ENCODE measurements at regions not wholly inside any gene's neighbourhood (a gene's known extent, or its start where the extent isn't known, plus 50 kb on each side); places are given as distances from the start of the nearest gene placed in this dataset.
"Not testable (repeated sequence)": the region's sequence is repeated elsewhere in the genome, so short reads cannot be mapped to it uniquely, and the experiment has no call there.

GRCh38 chr11:19419021-19419750 lies 178.4 kb upstream of the E2F8 start:
- no peaks in the 10 kb centered on the region for H3K9me2 ChIP-seq (replicated peaks; ENCODE audit: insufficient read depth)
- no peaks in the 10 kb centered on the region for H4K20me1 ChIP-seq (ENCODE audit: insufficient read depth, poor library complexity, severe bottlenecking)
- no peak overlapping the region for H2AFZ ChIP-seq
- DNase-seq (ENCODE audit: low spot score) = no peak
- H3K27me3 ChIP-seq = no peaks in the 10 kb centered on the region
- H3K27ac ChIP-seq = peak overlapping the region; percentile 27
- WGBS (ENCODE audit: low lambda C conversion rate, missing lambda C conversion rate) = 37% methylated on average over 8 of the region's 8 CpGs
- H3K4me1 ChIP-seq (ENCODE audit: insufficient read depth) = peaks cover 6% of the 10 kb centered on the region
- H3K4me3 ChIP-seq = no peak overlapping the region
- H3K9me3 ChIP-seq (ENCODE audit: low read depth) = no peaks in the 10 kb centered on the region
- no peaks in the 10 kb centered on the region for H3K79me2 ChIP-seq
- H3K4me2 ChIP-seq = peak overlapping the region; percentile 42
- H3K36me3 ChIP-seq (replicated peaks; ENCODE audit: insufficient read depth, low read depth) = no peaks in the 10 kb centered on the region
- TF ChIP-seq EZH2phosphoT487 (IDR thresholded peaks at IDR 0.05; ENCODE audit: low read depth, severe bottlenecking, unreplicated experiment) (no peak), EZH2 (IDR thresholded peaks at IDR 0.05; ENCODE audit: borderline replicate concordance) (no peak)
- TF ChIP-seq, protein P1, sequence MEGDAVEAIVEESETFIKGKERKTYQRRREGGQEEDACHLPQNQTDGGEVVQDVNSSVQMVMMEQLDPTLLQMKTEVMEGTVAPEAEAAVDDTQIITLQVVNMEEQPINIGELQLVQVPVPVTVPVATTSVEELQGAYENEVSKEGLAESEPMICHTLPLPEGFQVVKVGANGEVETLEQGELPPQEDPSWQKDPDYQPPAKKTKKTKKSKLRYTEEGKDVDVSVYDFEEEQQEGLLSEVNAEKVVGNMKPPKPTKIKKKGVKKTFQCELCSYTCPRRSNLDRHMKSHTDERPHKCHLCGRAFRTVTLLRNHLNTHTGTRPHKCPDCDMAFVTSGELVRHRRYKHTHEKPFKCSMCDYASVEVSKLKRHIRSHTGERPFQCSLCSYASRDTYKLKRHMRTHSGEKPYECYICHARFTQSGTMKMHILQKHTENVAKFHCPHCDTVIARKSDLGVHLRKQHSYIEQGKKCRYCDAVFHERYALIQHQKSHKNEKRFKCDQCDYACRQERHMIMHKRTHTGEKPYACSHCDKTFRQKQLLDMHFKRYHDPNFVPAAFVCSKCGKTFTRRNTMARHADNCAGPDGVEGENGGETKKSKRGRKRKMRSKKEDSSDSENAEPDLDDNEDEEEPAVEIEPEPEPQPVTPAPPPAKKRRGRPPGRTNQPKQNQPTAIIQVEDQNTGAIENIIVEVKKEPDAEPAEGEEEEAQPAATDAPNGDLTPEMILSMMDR (IDR thresholded peaks at IDR 0.05; ENCODE audit: poor library complexity) = no peak

GRCh38 chr11:19418221-19418620 lies 177.5 kb upstream of the E2F8 start:
- no peaks in the 10 kb centered on the region for H3K9me2 ChIP-seq (replicated peaks; ENCODE audit: insufficient read depth)
- no peak for DNase-seq (ENCODE audit: low spot score)
- no peak overlapping the region for H3K27ac ChIP-seq
- WGBS (ENCODE audit: low lambda C conversion rate, missing lambda C conversion rate) = 96% methylated on average over 2 of the region's 2 CpGs
- no peaks in the 10 kb centered on the region for H4K20me1 ChIP-seq (ENCODE audit: insufficient read depth, poor library complexity, severe bottlenecking)
- no peaks in the 10 kb centered on the region for H3K79me2 ChIP-seq
- H3K36me3 ChIP-seq (replicated peaks; ENCODE audit: insufficient read depth, low read depth) = no peaks in the 10 kb centered on the region
- TF ChIP-seq EZH2phosphoT487 (IDR thresholded peaks at IDR 0.05; ENCODE audit: low read depth, severe bottlenecking, unreplicated experiment) (no peak), EZH2 (IDR thresholded peaks at IDR 0.05; ENCODE audit: borderline replicate concordance) (no peak)
- TF ChIP-seq, protein P1 (IDR thresholded peaks at IDR 0.05; ENCODE audit: poor library complexity) = no peak
- no peak overlapping the region for H2AFZ ChIP-seq
- no peaks in the 10 kb centered on the region for H3K9me3 ChIP-seq (ENCODE audit: low read depth)
- H3K4me3 ChIP-seq = no peak overlapping the region
- H3K4me2 ChIP-seq = no peak overlapping the region
- no peaks in the 10 kb centered on the region for H3K27me3 ChIP-seq
- peaks cover 6% of the 10 kb centered on the region for H3K4me1 ChIP-seq (ENCODE audit: insufficient read depth)

DNA sequence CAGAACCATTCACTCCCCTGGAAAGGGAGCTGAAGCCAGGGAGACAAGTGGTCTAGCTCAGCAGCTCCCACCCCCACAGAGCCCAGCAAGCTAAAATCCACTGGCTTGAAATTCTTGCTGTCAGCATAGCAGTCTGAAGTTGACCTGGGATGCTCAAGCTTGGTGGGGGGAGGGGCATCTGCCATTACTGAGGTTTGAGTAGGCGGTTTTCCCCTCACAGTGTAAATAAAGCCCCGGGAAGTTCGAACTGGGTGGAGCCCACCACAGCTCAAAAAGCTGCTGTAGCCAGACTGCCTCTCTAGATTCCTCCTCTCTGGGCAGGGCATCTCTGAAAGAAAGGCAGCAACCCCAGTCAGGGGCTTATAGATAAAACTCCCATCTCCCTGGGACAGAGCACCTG lies 171.3 kb upstream of the E2F8 start:
- 2% methylated on average over 3 of the region's 3 CpGs for WGBS (ENCODE audit: low lambda C conversion rate, missing lambda C conversion rate)
- H3K27ac ChIP-seq; H3K4me2 ChIP-seq; H3K79me2 ChIP-seq; H3K36me3 ChIP-seq (replicated peaks; ENCODE audit: insufficient read depth, low read depth); H4K20me1 ChIP-seq (ENCODE audit: insufficient read depth, poor library complexity, severe bottlenecking); H3K9me2 ChIP-seq (replicated peaks; ENCODE audit: insufficient read depth); H3K9me3 ChIP-seq (ENCODE audit: low read depth); H3K4me3 ChIP-seq; DNase-seq (ENCODE audit: low spot score); H2AFZ ChIP-seq; H3K27me3 ChIP-seq; H3K4me1 ChIP-seq (ENCODE audit: insufficient read depth): not testable (repeated sequence)

GRCh38 chr11:19410032-19410431 lies 169.3 kb upstream of the E2F8 start:
- Histone ChIP-seq H2AFZ (no peak overlapping the region), H3K9me2 (replicated peaks; ENCODE audit: insufficient read depth) (no peaks in the 10 kb centered on the region), H3K9me3 (ENCODE audit: low read depth) (no peaks in the 10 kb centered on the region), H3K79me2 (no peaks in the 10 kb centered on the region), H3K4me1 (ENCODE audit: insufficient read depth) (no peaks in the 10 kb centered on the region), H3K4me2 (no peak overlapping the region), H4K20me1 (ENCODE audit: insufficient read depth, poor library complexity, severe bottlenecking) (no peaks in the 10 kb centered on the region), H3K27ac (no peak overlapping the region), H3K36me3 (replicated peaks; ENCODE audit: insufficient read depth, low read depth) (no peaks in the 10 kb centered on the region), H3K27me3 (no peaks in the 10 kb centered on the region), H3K4me3 (no peak overlapping the region)
- no peak for DNase-seq (ENCODE audit: low spot score)
- TF ChIP-seq EZH2phosphoT487 (IDR thresholded peaks at IDR 0.05; ENCODE audit: low read depth, severe bottlenecking, unreplicated experiment) = no peak
- TF ChIP-seq, protein P1 (IDR thresholded peaks at IDR 0.05; ENCODE audit: poor library complexity) = no peak
- no peak for TF ChIP-seq EZH2 (IDR thresholded peaks at IDR 0.05; ENCODE audit: borderline replicate concordance)
- 93% methylated on average over 3 of the region's 3 CpGs for WGBS (ENCODE audit: low lambda C conversion rate, missing lambda C conversion rate)
